ENCODE measurements at regions not wholly inside any gene's neighbourhood (a gene's known extent, or its start where the extent isn't known, plus 50 kb on each side); places are given as distances from the start of the nearest gene placed in this dataset.

DNA sequence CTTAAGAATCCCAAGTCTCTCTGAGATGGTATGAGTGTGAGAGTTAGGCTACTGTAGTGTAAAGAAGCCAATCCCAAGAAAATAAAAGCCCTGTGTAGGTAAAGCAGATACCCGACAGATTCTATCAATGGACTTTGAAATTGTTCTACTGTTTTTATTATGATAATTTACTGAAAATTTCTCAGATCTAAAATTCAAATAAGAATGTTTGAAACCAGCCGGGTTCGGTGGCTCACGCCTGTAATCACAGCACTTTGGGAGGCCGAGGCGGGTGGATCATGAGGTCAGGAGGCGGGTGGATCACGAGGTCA lies 208.3 kb upstream of the SPRED2 start:
- TF ChIP-seq, protein P1, sequence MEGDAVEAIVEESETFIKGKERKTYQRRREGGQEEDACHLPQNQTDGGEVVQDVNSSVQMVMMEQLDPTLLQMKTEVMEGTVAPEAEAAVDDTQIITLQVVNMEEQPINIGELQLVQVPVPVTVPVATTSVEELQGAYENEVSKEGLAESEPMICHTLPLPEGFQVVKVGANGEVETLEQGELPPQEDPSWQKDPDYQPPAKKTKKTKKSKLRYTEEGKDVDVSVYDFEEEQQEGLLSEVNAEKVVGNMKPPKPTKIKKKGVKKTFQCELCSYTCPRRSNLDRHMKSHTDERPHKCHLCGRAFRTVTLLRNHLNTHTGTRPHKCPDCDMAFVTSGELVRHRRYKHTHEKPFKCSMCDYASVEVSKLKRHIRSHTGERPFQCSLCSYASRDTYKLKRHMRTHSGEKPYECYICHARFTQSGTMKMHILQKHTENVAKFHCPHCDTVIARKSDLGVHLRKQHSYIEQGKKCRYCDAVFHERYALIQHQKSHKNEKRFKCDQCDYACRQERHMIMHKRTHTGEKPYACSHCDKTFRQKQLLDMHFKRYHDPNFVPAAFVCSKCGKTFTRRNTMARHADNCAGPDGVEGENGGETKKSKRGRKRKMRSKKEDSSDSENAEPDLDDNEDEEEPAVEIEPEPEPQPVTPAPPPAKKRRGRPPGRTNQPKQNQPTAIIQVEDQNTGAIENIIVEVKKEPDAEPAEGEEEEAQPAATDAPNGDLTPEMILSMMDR (IDR thresholded peaks at IDR 0.05; ENCODE audit: control extremely low read depth in 1 of 3, insufficient read depth in 1 of 3, low read depth in 1 of 3, low read length in 3 of 3), result no peak
- TF ChIP-seq POU5F1 (IDR thresholded peaks at IDR 0.05; ENCODE audit: low read depth, low read length) (no peak), SAP30 (IDR thresholded peaks at IDR 0.05; ENCODE audit: insufficient read depth, insufficient replicate concordance, low read length) (no peak), EZH2 (IDR thresholded peaks at IDR 0.05; ENCODE audit: low read depth, low read length, severe bottlenecking) (no peak), SUZ12 (IDR thresholded peaks at IDR 0.05; ENCODE audit: low read length) (no peak)
